H54 (cell line): ENCODE measurements at regions not wholly inside any gene's neighbourhood (a gene's known extent, or its start where the extent isn't known, plus 50 kb on each side); places are given as distances from the start of the nearest gene placed in this dataset.
"Not testable (repeated sequence)": the region's sequence is repeated elsewhere in the genome, so short reads cannot be mapped to it uniquely, and the experiment has no call there.

ENCODE experiments used
- DNase-seq: peaks from one replicate; pipeline ENCODE4 v3.0.0; 2011; ENCODE audit warnings: low spot score, mixed read lengths; ENCODE audit not compliant: insufficient read length
- FAIRE-seq: peaks from 3 replicates; lab custom pipeline; 2011; peaks lifted over from hg19 to GRCh38; lab: Jason Lieb, UNC
- POLR2A ChIP-seq: IDR thresholded peaks from 2 replicates; pipeline ENCODE4 v1.6.1; 2011; ENCODE audit warnings: low read depth, mild to moderate bottlenecking, low read length

GRCh38 chr22:49454726-49455125 lies 372.9 kb downstream of the BRD1 start:
- FAIRE-seq (no peak), DNase-seq (no peak)
- TF ChIP-seq POLR2A, result no peak

GRCh38 chr22:49453771-49454170 lies 373.9 kb downstream of the BRD1 start:
- TF ChIP-seq POLR2A, result no peak
- DNase-seq (no peak), FAIRE-seq (no peak)

GRCh38 chr22:49453019-49453418 lies 374.7 kb downstream of the BRD1 start:
- not testable (repeated sequence) for DNase-seq, FAIRE-seq

GRCh38 chr22:49452362-49452946 lies 375.2 kb downstream of the BRD1 start:
- FAIRE-seq (no peak), DNase-seq (no peak)
- TF ChIP-seq POLR2A, result no peak

- FAIRE-seq, result no peak
- no peak for TF ChIP-seq POLR2A
- DNase-seq, result no peak
Observed at GRCh38 chr22:49451070-49451840, 376.4 kb downstream of the BRD1 start.

GRCh38 chr22:49450498-49450897 lies 377.2 kb downstream of the BRD1 start:
- no peak for TF ChIP-seq POLR2A
- no peak for DNase-seq
- FAIRE-seq, result no peak

- TF ChIP-seq POLR2A, result no peak
- DNase-seq, result no peak
- FAIRE-seq, result no peak
Observed at GRCh38 chr22:49449811-49450446, 377.7 kb downstream of the BRD1 start.

GRCh38 chr22:49449377-49449776 lies 378.3 kb downstream of the BRD1 start:
- no peak for FAIRE-seq
- TF ChIP-seq POLR2A, result no peak

GRCh38 chr22:49448526-49448925 lies 379.1 kb downstream of the BRD1 start:
- FAIRE-seq, result no peak
- no peak for DNase-seq
- no peak for TF ChIP-seq POLR2A

More at GRCh38 chr22:49449377-49449776, 378.3 kb downstream of the BRD1 start:
- DNase-seq, result no peak

- no peak for TF ChIP-seq POLR2A
- no peak for DNase-seq
- FAIRE-seq, result no peak
Observed at GRCh38 chr22:49447837-49448236, 379.8 kb downstream of the BRD1 start.

- FAIRE-seq, result no peak
- TF ChIP-seq POLR2A, result no peak
Observed at GRCh38 chr22:49446759-49447710, 380.6 kb downstream of the BRD1 start.

GRCh38 chr22:49446145-49446758 lies 381.4 kb downstream of the BRD1 start:
- TF ChIP-seq POLR2A, result no peak
- FAIRE-seq (no peak), DNase-seq (no peak)

More at GRCh38 chr22:49446759-49447710, 380.6 kb downstream of the BRD1 start:
- no peak for DNase-seq

GRCh38 chr22:49444781-49445180 lies 382.9 kb downstream of the BRD1 start:
- no peak for TF ChIP-seq POLR2A
- DNase-seq (no peak), FAIRE-seq (no peak)
